Neural progenitor cell (in vitro differentiated cells): ENCODE measurements at regions not wholly inside any gene's neighbourhood (a gene's known extent, or its start where the extent isn't known, plus 50 kb on each side); places are given as distances from the start of the nearest gene placed in this dataset.

Experiments used
- DNase-seq: peaks from one replicate; pipeline ENCODE4 v3.0.0-alpha.2; 2016; ENCODE audit warnings: low spot score
- H2AFZ ChIP-seq: fragments of 200-600 bp; sonication (generic); replicated peaks from 2 replicates; pipeline ENCODE4 v1.6.1; 2016; ENCODE audit warnings: antibody characterized with exemption
- H3F3A ChIP-seq: fragments of 200-600 bp; sonication (generic); 2 replicates; pipeline ENCODE4 v1.6.1; 2016; ENCODE audit warnings: antibody characterized with exemption, low read depth
- H3K27ac ChIP-seq: fragments of 200-600 bp; sonication (generic); 2 replicates; pipeline ENCODE4 v1.5.1; 2016; ENCODE audit warnings: mild to moderate bottlenecking
- H3K27me3 ChIP-seq: fragments of 200-600 bp; sonication (generic); 2 replicates; pipeline ENCODE4 v1.6.1; 2016; ENCODE audit warnings: mild to moderate bottlenecking, moderate library complexity
- H3K36me3 ChIP-seq: fragments of 200-600 bp; sonication (generic); 2 replicates; pipeline ENCODE4 v1.5.1; 2016
- H3K4me1 ChIP-seq: fragments of 200-600 bp; sonication (generic); 2 replicates; pipeline ENCODE4 v1.6.1; 2016; ENCODE audit warnings: mixed run types
- H3K4me2 ChIP-seq: fragments of 200-600 bp; sonication (generic); 2 replicates; pipeline ENCODE4 v1.6.1; 2016
- H3K4me3 ChIP-seq: fragments of 200-600 bp; sonication (generic); 2 replicates; pipeline ENCODE4 v1.5.1; 2016
- H3K79me2 ChIP-seq: fragments of 200-600 bp; sonication (generic); 2 replicates; pipeline ENCODE4 v1.6.1; 2016; ENCODE audit warnings: low read depth
- H3K9ac ChIP-seq: fragments of 200-600 bp; sonication (generic); 2 replicates; pipeline ENCODE4 v1.6.1; 2016
- H3K9me3 ChIP-seq: fragments of 200-600 bp; sonication (generic); 2 replicates; pipeline ENCODE4 v1.5.1; 2016; ENCODE audit warnings: low read depth
- H4K20me1 ChIP-seq: fragments of 200-600 bp; sonication (generic); 2 replicates; pipeline ENCODE4 v1.6.1; 2016; ENCODE audit warnings: low read depth
- H3K27ac Mint-ChIP-seq: 3 replicates; pipeline ENCODE4 v1.8.0; 2021; ENCODE audit warnings: mixed read lengths
- H3K27me3 Mint-ChIP-seq: 2 replicates; pipeline ENCODE4 v1.8.0; 2022; ENCODE audit warnings: low read depth, mild to moderate bottlenecking, inconsistent platforms, moderate library complexity, mixed read lengths; ENCODE audit not compliant: insufficient read depth
- H3K36me3 Mint-ChIP-seq: 3 replicates; pipeline ENCODE4 v1.8.0; 2021; ENCODE audit warnings: mixed read lengths
- H3K4me1 Mint-ChIP-seq: 3 replicates; pipeline ENCODE4 v1.8.0; 2021; ENCODE audit warnings: mixed read lengths
- H3K4me3 Mint-ChIP-seq: 3 replicates; pipeline ENCODE4 v1.8.0; 2021; ENCODE audit warnings: mild to moderate bottlenecking, moderate library complexity, mixed read lengths
- H3K9me3 Mint-ChIP-seq: 3 replicates; pipeline ENCODE4 v1.8.0; 2020; ENCODE audit warnings: mixed read lengths
- CTCF ChIP-seq: fragments of 200-600 bp; sonication (generic); IDR thresholded peaks from 2 replicates; pipeline ENCODE4 v1.5.1; 2017; ENCODE audit warnings: antibody characterized with exemption, mild to moderate bottlenecking
- EZH2 ChIP-seq: fragments of 200-600 bp; sonication (generic); IDR thresholded peaks from 2 replicates; pipeline ENCODE4 v1.6.1; 2017; ENCODE audit warnings: antibody characterized with exemption, mild to moderate bottlenecking, moderate library complexity
- EZH2phosphoT487 ChIP-seq: fragments of 200-600 bp; sonication (generic); IDR thresholded peaks from 2 replicates; pipeline ENCODE4 v1.6.1; 2017; ENCODE audit warnings: antibody characterized with exemption

GRCh38 chr2:67674668-67675067 lies 277.5 kb downstream of the ETAA1 start:
- Histone ChIP-seq H3K4me1 (no peaks in the 10 kb centered on the region), H4K20me1 (no peaks in the 10 kb centered on the region), H2AFZ (no peak overlapping the region), H3K4me2 (no peak overlapping the region), H3K79me2 (no peaks in the 10 kb centered on the region), H3K9me3 (no peaks in the 10 kb centered on the region), H3K27me3 (no peaks in the 10 kb centered on the region), H3F3A (no peaks in the 10 kb centered on the region), H3K27ac (no peak overlapping the region), H3K9ac (no peak overlapping the region), H3K36me3 (no peaks in the 10 kb centered on the region), H3K4me3 (no peak overlapping the region)
- Mint-ChIP-seq H3K9me3 (no peaks in the 10 kb centered on the region), H3K36me3 (no peaks in the 10 kb centered on the region), H3K27ac (no peak overlapping the region), H3K4me3 (no peak overlapping the region), H3K27me3 (no peaks in the 10 kb centered on the region), H3K4me1 (no peaks in the 10 kb centered on the region)
- no peak for TF ChIP-seq EZH2
- TF ChIP-seq CTCF: no peak
- no peak for DNase-seq

- no peaks in the 10 kb centered on the region for H3F3A ChIP-seq
- TF ChIP-seq EZH2 (no peak), CTCF (no peak), EZH2phosphoT487 (no peak)
- Mint-ChIP-seq H3K36me3 (no peaks in the 10 kb centered on the region), H3K27ac (no peak overlapping the region), H3K9me3 (no peaks in the 10 kb centered on the region), H3K4me3 (no peak overlapping the region), H3K27me3 (peaks cover 3% of the 10 kb centered on the region), H3K4me1 (no peaks in the 10 kb centered on the region)
- H4K20me1 ChIP-seq: no peaks in the 10 kb centered on the region
- H3K9me3 ChIP-seq: no peaks in the 10 kb centered on the region
- no peaks in the 10 kb centered on the region for H3K4me1 ChIP-seq
- no peaks in the 10 kb centered on the region for H3K79me2 ChIP-seq
- H3K4me2 ChIP-seq: no peak overlapping the region
- H3K36me3 ChIP-seq: no peaks in the 10 kb centered on the region
- no peak overlapping the region for H3K27ac ChIP-seq
- no peak overlapping the region for H2AFZ ChIP-seq
- no peak overlapping the region for H3K9ac ChIP-seq
- no peaks in the 10 kb centered on the region for H3K27me3 ChIP-seq
- H3K4me3 ChIP-seq: no peak overlapping the region
- no peak for DNase-seq
Measured at GRCh38 chr2:67684991-67685390, 287.9 kb downstream of the ETAA1 start.

- H2AFZ ChIP-seq: no peak overlapping the region
- TF ChIP-seq CTCF (no peak), EZH2phosphoT487 (no peak), EZH2 (no peak)
- H3K4me2 ChIP-seq: no peak overlapping the region
- no peaks in the 10 kb centered on the region for H3K27me3 ChIP-seq
- Mint-ChIP-seq H3K4me1 (no peaks in the 10 kb centered on the region), H3K4me3 (no peak overlapping the region), H3K36me3 (no peaks in the 10 kb centered on the region), H3K27me3 (peaks cover 3% of the 10 kb centered on the region), H3K9me3 (no peaks in the 10 kb centered on the region), H3K27ac (no peak overlapping the region)
- H3K36me3 ChIP-seq: no peaks in the 10 kb centered on the region
- no peak overlapping the region for H3K9ac ChIP-seq
- no peak overlapping the region for H3K27ac ChIP-seq
- H3K4me1 ChIP-seq: no peaks in the 10 kb centered on the region
- H3K79me2 ChIP-seq: no peaks in the 10 kb centered on the region
- H3F3A ChIP-seq: no peaks in the 10 kb centered on the region
- H4K20me1 ChIP-seq: no peaks in the 10 kb centered on the region
- DNase-seq: no peak
- H3K4me3 ChIP-seq: no peak overlapping the region
- no peaks in the 10 kb centered on the region for H3K9me3 ChIP-seq
Measured at GRCh38 chr2:67686254-67686653, 289.1 kb downstream of the ETAA1 start.

- Histone ChIP-seq H3K9ac (no peak overlapping the region), H3K4me1 (no peaks in the 10 kb centered on the region), H3K79me2 (no peaks in the 10 kb centered on the region), H3K4me3 (no peak overlapping the region), H3F3A (no peaks in the 10 kb centered on the region), H2AFZ (peak overlapping the region; percentile 17), H3K27me3 (no peaks in the 10 kb centered on the region), H3K36me3 (no peaks in the 10 kb centered on the region), H3K27ac (no peak overlapping the region), H4K20me1 (no peaks in the 10 kb centered on the region), H3K4me2 (no peak overlapping the region), H3K9me3 (no peaks in the 10 kb centered on the region)
- H3K27me3 Mint-ChIP-seq: peaks cover 3% of the 10 kb centered on the region
- no peaks in the 10 kb centered on the region for H3K36me3 Mint-ChIP-seq
- TF ChIP-seq EZH2phosphoT487 (no peak), CTCF (no peak), EZH2 (no peak)
- no peak overlapping the region for H3K27ac Mint-ChIP-seq
- no peak for DNase-seq
- no peaks in the 10 kb centered on the region for H3K9me3 Mint-ChIP-seq
- H3K4me1 Mint-ChIP-seq: no peaks in the 10 kb centered on the region
- no peak overlapping the region for H3K4me3 Mint-ChIP-seq
Measured at GRCh38 chr2:67689186-67689585, 292.1 kb downstream of the ETAA1 start.
